ENCODE measurements at regions not wholly inside any gene's neighbourhood (a gene's known extent, or its start where the extent isn't known, plus 50 kb on each side); places are given as distances from the start of the nearest gene placed in this dataset.

DNA sequence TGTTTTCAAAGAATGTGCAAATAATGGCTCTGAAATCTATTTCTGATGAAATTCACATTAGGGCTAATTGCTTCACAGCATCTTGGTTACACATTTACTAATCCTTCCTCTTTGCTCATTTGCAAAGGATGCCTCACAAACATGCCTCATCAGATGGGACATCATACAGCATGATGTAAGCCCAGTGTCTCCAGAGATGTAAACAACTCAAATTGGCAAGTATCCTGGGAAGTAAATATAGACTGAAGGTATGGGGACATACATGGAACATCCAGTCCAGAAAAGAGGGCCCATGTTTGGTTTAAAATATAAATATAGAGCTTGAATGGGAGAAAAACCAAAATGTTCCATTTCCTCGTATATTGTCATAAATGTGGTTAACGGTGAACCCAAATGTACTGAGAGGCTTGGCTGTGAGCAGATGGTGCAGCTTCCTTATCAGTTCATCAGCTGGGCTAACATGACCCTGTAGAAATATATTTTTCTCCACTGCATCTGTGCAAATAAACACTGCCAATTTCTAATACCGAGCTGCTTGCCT, 142.9 kb upstream of the NUDT7 start:
- TF ChIP-seq POLR2A (IDR thresholded peaks at IDR 0.05) (no peak), EP300 (IDR thresholded peaks at IDR 0.05) (no peak), POLR2AphosphoS5 (IDR thresholded peaks at IDR 0.05) (no peak)
- TF ChIP-seq, protein P1, sequence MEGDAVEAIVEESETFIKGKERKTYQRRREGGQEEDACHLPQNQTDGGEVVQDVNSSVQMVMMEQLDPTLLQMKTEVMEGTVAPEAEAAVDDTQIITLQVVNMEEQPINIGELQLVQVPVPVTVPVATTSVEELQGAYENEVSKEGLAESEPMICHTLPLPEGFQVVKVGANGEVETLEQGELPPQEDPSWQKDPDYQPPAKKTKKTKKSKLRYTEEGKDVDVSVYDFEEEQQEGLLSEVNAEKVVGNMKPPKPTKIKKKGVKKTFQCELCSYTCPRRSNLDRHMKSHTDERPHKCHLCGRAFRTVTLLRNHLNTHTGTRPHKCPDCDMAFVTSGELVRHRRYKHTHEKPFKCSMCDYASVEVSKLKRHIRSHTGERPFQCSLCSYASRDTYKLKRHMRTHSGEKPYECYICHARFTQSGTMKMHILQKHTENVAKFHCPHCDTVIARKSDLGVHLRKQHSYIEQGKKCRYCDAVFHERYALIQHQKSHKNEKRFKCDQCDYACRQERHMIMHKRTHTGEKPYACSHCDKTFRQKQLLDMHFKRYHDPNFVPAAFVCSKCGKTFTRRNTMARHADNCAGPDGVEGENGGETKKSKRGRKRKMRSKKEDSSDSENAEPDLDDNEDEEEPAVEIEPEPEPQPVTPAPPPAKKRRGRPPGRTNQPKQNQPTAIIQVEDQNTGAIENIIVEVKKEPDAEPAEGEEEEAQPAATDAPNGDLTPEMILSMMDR (IDR thresholded peaks at IDR 0.05), result no peak
- no peak for ATAC-seq (ENCODE audit: low FRiP score in 2 of 2)
- WGBS, 2 donors, result 28 to 55% methylated on average over 3 of the region's 3 CpGs
- Histone ChIP-seq H3K36me3 (no peaks in the 10 kb centered on the region), H3K9me3 (no peaks in the 10 kb centered on the region), H3K4me1 (peaks cover 4 to 9% (median 9%) of the 10 kb centered on the region in 4 donors), H3K27ac (no peak overlapping the region), H3K27me3 (no peaks in the 10 kb centered on the region), H3K4me3 (no peak overlapping the region)
- DNase-seq, result no peak

DNA sequence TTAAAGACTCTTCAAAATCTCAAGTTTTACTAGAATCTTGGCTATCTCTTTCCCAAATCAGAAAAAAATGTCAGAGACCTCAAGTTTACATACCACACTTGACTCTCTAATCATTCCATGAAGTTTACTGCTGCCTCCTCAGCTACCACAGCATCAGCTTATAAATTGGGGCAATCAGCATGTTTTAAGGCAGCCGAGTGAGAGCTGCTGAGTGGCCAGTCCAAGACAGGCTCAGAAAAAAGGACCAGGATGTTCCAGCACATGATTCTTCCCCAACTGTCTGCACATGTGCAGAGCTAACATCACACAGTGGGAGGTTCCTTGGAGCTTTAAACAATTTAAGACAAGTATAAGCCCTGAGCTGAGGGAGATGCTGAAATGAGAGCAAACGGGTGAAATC, 140.6 kb upstream of the NUDT7 start:
- no peaks in the 10 kb centered on the region for H3K36me3 ChIP-seq
- ATAC-seq (ENCODE audit: low FRiP score in 2 of 2), result no peak
- 61 to 75% methylated on average over 2 of the region's 2 CpGs for WGBS, 2 donors
- no peaks in the 10 kb centered on the region for H3K4me1 ChIP-seq
- TF ChIP-seq POLR2A (IDR thresholded peaks at IDR 0.05) (no peak), POLR2AphosphoS5 (IDR thresholded peaks at IDR 0.05) (no peak), EP300 (IDR thresholded peaks at IDR 0.05) (no peak)
- TF ChIP-seq, protein P1 (IDR thresholded peaks at IDR 0.05), result no peak
- no peaks in the 10 kb centered on the region for H3K9me3 ChIP-seq
- no peak overlapping the region for H3K27ac ChIP-seq
- no peak overlapping the region for H3K4me3 ChIP-seq
- H3K27me3 ChIP-seq, result no peaks in the 10 kb centered on the region
- no peak for DNase-seq

DNA sequence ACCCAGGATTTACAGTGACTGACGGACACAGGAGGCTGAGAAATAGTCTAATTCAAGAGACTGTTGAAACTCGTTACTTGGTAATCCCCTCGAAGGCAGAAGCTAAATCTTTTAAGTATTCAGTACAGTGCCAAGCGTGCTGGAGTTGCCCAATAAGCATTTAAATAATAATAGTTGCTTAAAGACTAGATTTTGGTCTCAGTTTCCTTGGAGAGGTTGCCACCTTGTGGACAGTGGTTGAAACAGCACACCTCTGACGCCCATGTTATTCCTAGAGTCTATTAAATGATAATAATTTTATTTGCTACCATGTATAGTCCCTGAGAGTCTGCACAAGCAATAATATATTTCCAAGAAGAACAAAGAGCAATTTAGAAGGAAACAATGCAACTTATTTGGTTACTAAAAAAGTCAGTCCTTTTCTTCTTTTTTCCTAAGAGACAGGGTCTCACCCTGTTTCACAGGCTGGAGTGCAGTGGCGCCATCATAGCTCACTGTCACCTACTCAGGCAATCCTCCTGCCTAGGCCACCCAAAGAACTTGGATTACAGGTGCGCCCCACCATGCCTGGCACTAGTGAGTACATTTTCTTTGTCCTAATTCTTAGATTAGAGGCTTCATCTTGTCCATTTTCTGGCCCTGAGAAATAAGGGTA, 138.0 kb upstream of the NUDT7 start:
- Histone ChIP-seq H3K4me3 (no peak overlapping the region), H3K27ac (no peak overlapping the region), H3K27me3 (no peaks in the 10 kb centered on the region), H3K36me3 (no peaks in the 10 kb centered on the region), H3K4me1 (no peaks in the 10 kb centered on the region), H3K9me3 (no peaks in the 10 kb centered on the region)
- 39 to 42% methylated on average over 7 of the region's 7 CpGs for WGBS, 2 donors
- DNase-seq (peak in 1 of 2 donors; percentile 33), ATAC-seq (ENCODE audit: low FRiP score in 2 of 2) (peak in 1 of 2 donors; percentile 81)
- no peak for TF ChIP-seq EP300 (IDR thresholded peaks at IDR 0.05)
- no peak for TF ChIP-seq POLR2AphosphoS5 (IDR thresholded peaks at IDR 0.05)
- no peak for TF ChIP-seq POLR2A (IDR thresholded peaks at IDR 0.05)
- TF ChIP-seq, protein P1 (IDR thresholded peaks at IDR 0.05), result peak; percentile 65 to 86 (median 84)

DNA sequence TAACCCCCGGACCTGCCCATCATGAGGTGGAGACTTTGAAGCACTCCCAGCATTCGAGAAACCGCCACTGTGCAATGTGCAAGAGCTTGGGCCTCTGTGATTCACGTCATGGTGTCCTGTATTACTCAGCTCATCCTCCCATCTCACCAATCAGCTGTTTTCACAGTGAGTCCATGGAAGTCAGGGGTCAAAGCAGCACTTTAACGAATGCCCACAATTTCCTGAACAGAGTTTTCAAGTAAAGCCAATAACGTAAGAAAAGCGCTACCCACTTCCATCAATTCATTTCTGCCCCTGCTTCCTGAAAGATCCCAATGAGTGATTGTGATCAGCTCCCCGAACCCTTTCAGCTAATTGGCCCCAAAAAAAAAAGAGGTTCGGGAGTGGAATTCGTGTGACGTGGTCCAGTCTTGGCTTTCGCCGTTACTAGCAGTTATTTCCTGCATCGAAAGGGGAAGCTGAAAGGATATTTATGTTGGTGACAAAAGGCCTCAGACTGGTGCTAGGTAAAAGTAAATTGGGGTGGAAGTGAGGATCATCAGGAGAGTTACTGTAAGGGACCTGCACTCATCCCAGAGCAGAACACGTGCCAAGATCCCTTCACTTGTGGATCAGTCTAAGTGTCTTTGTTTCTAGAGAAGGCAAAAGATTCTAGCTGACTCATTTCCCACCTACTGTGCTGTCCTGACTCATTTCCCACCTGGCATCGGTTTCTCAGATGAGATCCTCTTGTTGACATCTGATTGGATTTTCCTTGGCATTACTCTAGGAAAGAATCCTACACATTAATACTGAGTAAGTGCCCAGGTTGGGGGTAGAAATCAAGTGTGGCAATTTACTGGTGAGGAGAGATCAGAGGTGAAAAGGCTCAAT, 136.7 kb upstream of the NUDT7 start:
- H3K4me1 ChIP-seq, result no peaks in the 10 kb centered on the region
- TF ChIP-seq POLR2AphosphoS5 (IDR thresholded peaks at IDR 0.05), result no peak
- TF ChIP-seq EP300 (IDR thresholded peaks at IDR 0.05), result no peak
- TF ChIP-seq POLR2A (IDR thresholded peaks at IDR 0.05), result no peak
- TF ChIP-seq, protein P1 (IDR thresholded peaks at IDR 0.05), result no peak
- H3K9me3 ChIP-seq, result no peaks in the 10 kb centered on the region
- DNase-seq (no peak), ATAC-seq (ENCODE audit: low FRiP score in 2 of 2) (no peak)
- no peaks in the 10 kb centered on the region for H3K36me3 ChIP-seq
- WGBS, 2 donors, result 49 to 54% methylated on average over 16 of the region's 16 CpGs
- no peak overlapping the region for H3K27ac ChIP-seq
- no peak overlapping the region for H3K4me3 ChIP-seq
- H3K27me3 ChIP-seq, result no peaks in the 10 kb centered on the region

Data from upper lobe of left lung (tissue), 6 donors.